ENCODE measurements at regions not wholly inside any gene's neighbourhood (a gene's known extent, or its start where the extent isn't known, plus 50 kb on each side); places are given as distances from the start of the nearest gene placed in this dataset.

- no peaks in the 10 kb centered on the region for H3K27me3 Mint-ChIP-seq
- ATAC-seq (replicated peaks; ENCODE audit: extremely low read depth, poor library complexity, severe bottlenecking) (no peak), DNase-seq (ENCODE audit: low spot score in 2 of 2) (no peak)
- no peaks in the 10 kb centered on the region for H3K4me1 Mint-ChIP-seq
- H3K9me3 Mint-ChIP-seq: peaks cover 7% of the 10 kb centered on the region
- H3K27ac Mint-ChIP-seq (ENCODE audit: low read depth): no peak overlapping the region
- H3K4me3 Mint-ChIP-seq: no peak overlapping the region
- H3K36me3 Mint-ChIP-seq (ENCODE audit: insufficient read depth): no peaks in the 10 kb centered on the region
These were observed 445.8 kb upstream of the NAALADL2 start for GRCh38 chr3:174413062-174413912.

DNA sequence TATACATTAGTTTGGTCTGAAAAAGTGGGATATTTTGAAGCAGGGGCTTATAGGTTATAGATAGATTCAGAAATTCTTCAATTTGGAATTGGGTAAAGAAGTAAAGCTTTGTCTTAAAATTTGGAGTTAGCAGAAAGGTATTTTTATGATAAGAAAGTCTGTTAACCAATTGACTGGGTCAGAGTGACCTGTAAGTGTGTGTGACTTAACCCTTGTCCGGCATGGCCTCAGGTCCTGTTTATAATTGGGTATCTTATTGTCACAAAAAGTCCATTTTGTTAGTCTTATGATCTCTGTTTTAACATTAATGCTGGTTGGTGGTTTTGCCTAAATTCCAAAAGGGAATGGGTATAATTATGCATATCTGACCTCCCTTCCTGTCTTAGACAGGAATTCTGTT is 444.2 kb upstream of the NAALADL2 start:
- no peaks in the 10 kb centered on the region for H3K27me3 Mint-ChIP-seq
- no peaks in the 10 kb centered on the region for H3K36me3 Mint-ChIP-seq (ENCODE audit: insufficient read depth)
- no peak for DNase-seq (ENCODE audit: low spot score in 2 of 2)
- no peak overlapping the region for H3K4me3 Mint-ChIP-seq
- ATAC-seq (replicated peaks; ENCODE audit: extremely low read depth, poor library complexity, severe bottlenecking): no peak
- H3K27ac Mint-ChIP-seq (ENCODE audit: low read depth): no peak overlapping the region
- H3K9me3 Mint-ChIP-seq: peaks cover 5% of the 10 kb centered on the region
- no peaks in the 10 kb centered on the region for H3K4me1 Mint-ChIP-seq

- Mint-ChIP-seq H3K36me3 (ENCODE audit: insufficient read depth) (no peaks in the 10 kb centered on the region), H3K4me3 (no peak overlapping the region), H3K9me3 (peaks cover 11% of the 10 kb centered on the region), H3K27me3 (no peaks in the 10 kb centered on the region), H3K4me1 (no peaks in the 10 kb centered on the region), H3K27ac (ENCODE audit: low read depth) (no peak overlapping the region)
- no peak for DNase-seq (ENCODE audit: low spot score in 2 of 2)
- ATAC-seq (replicated peaks; ENCODE audit: extremely low read depth, poor library complexity, severe bottlenecking): no peak
These were observed 441.6 kb upstream of the NAALADL2 start for GRCh38 chr3:174417573-174417972.

GRCh38 chr3:174419216-174419615 is 439.9 kb upstream of the NAALADL2 start:
- DNase-seq (ENCODE audit: low spot score in 2 of 2) (no peak), ATAC-seq (replicated peaks; ENCODE audit: extremely low read depth, poor library complexity, severe bottlenecking) (no peak)
- Mint-ChIP-seq H3K4me3 (no peak overlapping the region), H3K36me3 (ENCODE audit: insufficient read depth) (no peaks in the 10 kb centered on the region), H3K9me3 (peaks cover 11% of the 10 kb centered on the region), H3K27me3 (no peaks in the 10 kb centered on the region), H3K27ac (ENCODE audit: low read depth) (no peak overlapping the region), H3K4me1 (no peaks in the 10 kb centered on the region)

- H3K27me3 Mint-ChIP-seq: no peaks in the 10 kb centered on the region
- H3K4me3 Mint-ChIP-seq: no peak overlapping the region
- ATAC-seq (replicated peaks; ENCODE audit: extremely low read depth, poor library complexity, severe bottlenecking) (no peak), DNase-seq (ENCODE audit: low spot score in 2 of 2) (no peak)
- no peaks in the 10 kb centered on the region for H3K4me1 Mint-ChIP-seq
- no peak overlapping the region for H3K27ac Mint-ChIP-seq (ENCODE audit: low read depth)
- peaks cover 12% of the 10 kb centered on the region for H3K9me3 Mint-ChIP-seq
- H3K36me3 Mint-ChIP-seq (ENCODE audit: insufficient read depth): no peaks in the 10 kb centered on the region
These were observed 435.2 kb upstream of the NAALADL2 start for GRCh38 chr3:174423936-174424335.

DNA sequence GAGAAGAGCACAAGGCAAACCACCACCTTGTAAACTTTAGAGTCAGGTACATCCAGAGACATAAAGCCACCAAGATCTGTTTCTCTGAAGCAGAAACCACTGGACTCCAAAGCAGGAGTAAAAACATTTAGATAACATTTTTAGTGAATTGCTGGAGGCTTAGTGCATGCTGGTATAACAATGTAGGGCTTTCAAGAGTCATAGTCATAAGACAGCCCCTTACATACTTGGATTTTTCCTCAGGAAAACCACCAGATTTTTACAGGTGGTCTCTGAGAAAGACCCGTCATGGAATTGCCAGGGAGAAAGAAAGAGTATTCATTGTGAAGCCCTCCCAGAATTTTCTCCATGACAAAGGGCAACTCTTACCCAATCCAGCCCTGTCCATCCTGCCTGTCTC is 434.5 kb upstream of the NAALADL2 start:
- Mint-ChIP-seq H3K36me3 (ENCODE audit: insufficient read depth) (no peaks in the 10 kb centered on the region), H3K4me1 (no peaks in the 10 kb centered on the region), H3K4me3 (no peak overlapping the region), H3K27me3 (no peaks in the 10 kb centered on the region), H3K9me3 (peaks cover 15% of the 10 kb centered on the region), H3K27ac (ENCODE audit: low read depth) (no peak overlapping the region)
- ATAC-seq (replicated peaks; ENCODE audit: extremely low read depth, poor library complexity, severe bottlenecking) (no peak), DNase-seq (ENCODE audit: low spot score in 2 of 2) (no peak)

- DNase-seq (ENCODE audit: low spot score in 2 of 2): no peak
- H3K27me3 Mint-ChIP-seq: no peaks in the 10 kb centered on the region
These were observed 433.7 kb upstream of the NAALADL2 start for GRCh38 chr3:174425422-174425821.

GRCh38 chr3:174430986-174431385 is 428.1 kb upstream of the NAALADL2 start:
- H3K4me1 Mint-ChIP-seq: no peaks in the 10 kb centered on the region
- ATAC-seq (replicated peaks; ENCODE audit: extremely low read depth, poor library complexity, severe bottlenecking): no peak
- H3K9me3 Mint-ChIP-seq: peaks cover 26% of the 10 kb centered on the region

More at GRCh38 chr3:174425422-174425821, 433.7 kb upstream of the NAALADL2 start:
- Mint-ChIP-seq H3K9me3 (peaks cover 11% of the 10 kb centered on the region), H3K4me1 (no peaks in the 10 kb centered on the region), H3K36me3 (ENCODE audit: insufficient read depth) (no peaks in the 10 kb centered on the region), H3K27ac (ENCODE audit: low read depth) (no peak overlapping the region), H3K4me3 (no peak overlapping the region)
- ATAC-seq (replicated peaks; ENCODE audit: extremely low read depth, poor library complexity, severe bottlenecking): no peak

DNA sequence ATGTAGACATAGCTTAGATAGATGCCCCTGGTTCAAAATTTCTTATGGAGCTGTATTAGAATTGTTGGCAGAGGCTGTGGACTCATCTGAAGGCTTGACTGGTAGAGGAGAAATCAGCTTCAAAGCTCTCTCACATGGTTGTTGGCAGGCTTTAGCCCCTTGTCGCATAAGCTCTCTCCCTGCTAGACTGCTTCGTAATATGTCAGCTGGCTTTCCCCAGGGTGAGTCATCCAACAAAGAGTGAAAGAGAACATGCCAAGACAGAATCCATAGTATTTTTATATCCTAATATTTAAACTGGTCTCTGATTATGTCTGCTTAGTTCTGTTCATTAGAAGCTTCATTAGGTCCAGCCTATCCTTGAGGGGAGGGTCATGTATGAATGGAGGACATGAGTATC is 427.4 kb upstream of the NAALADL2 start:
- Mint-ChIP-seq H3K27me3 (no peaks in the 10 kb centered on the region), H3K36me3 (ENCODE audit: insufficient read depth) (no peaks in the 10 kb centered on the region), H3K4me1 (no peaks in the 10 kb centered on the region), H3K9me3 (peaks cover 30% of the 10 kb centered on the region), H3K4me3 (no peak overlapping the region), H3K27ac (ENCODE audit: low read depth) (no peak overlapping the region)
- ATAC-seq (replicated peaks; ENCODE audit: extremely low read depth, poor library complexity, severe bottlenecking) (no peak), DNase-seq (ENCODE audit: low spot score in 2 of 2) (no peak)

More at GRCh38 chr3:174430986-174431385, 428.1 kb upstream of the NAALADL2 start:
- Mint-ChIP-seq H3K36me3 (ENCODE audit: insufficient read depth) (no peaks in the 10 kb centered on the region), H3K27me3 (no peaks in the 10 kb centered on the region), H3K27ac (ENCODE audit: low read depth) (no peak overlapping the region), H3K4me3 (no peak overlapping the region)
- DNase-seq (ENCODE audit: low spot score in 2 of 2): no peak

GRCh38 chr3:174436367-174436766 is 422.8 kb upstream of the NAALADL2 start:
- H3K27me3 Mint-ChIP-seq: peaks cover 12% of the 10 kb centered on the region
- DNase-seq (ENCODE audit: low spot score in 2 of 2) (no peak), ATAC-seq (replicated peaks; ENCODE audit: extremely low read depth, poor library complexity, severe bottlenecking) (no peak)
- H3K36me3 Mint-ChIP-seq (ENCODE audit: insufficient read depth): no peaks in the 10 kb centered on the region
- no peak overlapping the region for H3K27ac Mint-ChIP-seq (ENCODE audit: low read depth)
- no peak overlapping the region for H3K4me3 Mint-ChIP-seq
- H3K9me3 Mint-ChIP-seq: peaks cover 19% of the 10 kb centered on the region
- peaks cover under 1% of the 10 kb centered on the region for H3K4me1 Mint-ChIP-seq

- Mint-ChIP-seq H3K27ac (ENCODE audit: low read depth) (no peak overlapping the region), H3K27me3 (peaks cover 12% of the 10 kb centered on the region), H3K4me1 (peaks cover 5% of the 10 kb centered on the region), H3K9me3 (peaks cover 19% of the 10 kb centered on the region), H3K36me3 (ENCODE audit: insufficient read depth) (no peaks in the 10 kb centered on the region), H3K4me3 (no peak overlapping the region)
- DNase-seq (ENCODE audit: low spot score in 2 of 2) (no peak), ATAC-seq (replicated peaks; ENCODE audit: extremely low read depth, poor library complexity, severe bottlenecking) (no peak)
These were observed 420.5 kb upstream of the NAALADL2 start for GRCh38 chr3:174438501-174439145.

DNA sequence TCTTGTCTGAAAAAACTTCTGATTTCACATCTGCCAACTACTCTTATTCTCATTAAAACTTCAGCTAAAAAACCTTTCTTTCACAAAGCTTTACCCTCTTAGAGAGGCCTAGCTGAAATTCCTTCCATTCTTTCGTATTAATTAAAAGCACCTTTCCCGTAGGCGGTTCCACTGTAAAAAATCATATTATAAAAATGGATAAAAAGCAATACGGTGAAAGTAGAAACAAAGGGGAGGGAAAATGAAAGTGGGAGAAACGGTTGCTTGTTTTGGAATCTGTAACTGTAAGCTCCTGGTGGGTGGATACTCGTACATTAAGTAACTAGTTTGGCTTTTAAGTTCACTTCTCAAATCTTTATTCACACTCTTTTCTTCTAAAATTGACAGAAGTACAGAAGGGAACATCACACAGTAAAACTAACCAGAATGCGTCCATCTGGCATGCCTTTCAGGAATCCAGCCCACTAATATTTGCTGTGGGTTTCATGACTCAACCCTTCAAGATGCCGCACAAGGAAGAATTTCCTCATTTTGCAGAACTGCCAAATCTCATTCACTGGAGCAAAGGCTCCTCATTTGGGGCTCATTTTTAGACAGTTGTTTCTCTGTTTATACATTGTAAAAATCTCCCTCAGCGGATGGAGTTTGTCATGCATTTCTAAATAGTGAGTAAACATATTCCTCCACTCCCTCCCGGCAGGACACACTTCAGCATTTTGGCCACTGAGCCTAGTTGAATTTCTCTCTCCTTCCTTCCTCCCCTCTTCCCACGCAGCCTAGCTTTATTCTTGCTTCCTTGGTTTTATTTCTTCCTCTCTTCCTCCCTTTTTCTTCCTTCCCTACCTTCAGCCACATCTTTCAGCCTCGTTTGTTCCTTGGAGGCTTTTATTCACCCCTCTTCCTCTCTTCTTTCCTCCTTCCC is 419.5 kb upstream of the NAALADL2 start:
- DNase-seq (ENCODE audit: low spot score in 2 of 2): no peak
- no peaks in the 10 kb centered on the region for H3K36me3 Mint-ChIP-seq (ENCODE audit: insufficient read depth)
- no peak overlapping the region for H3K27ac Mint-ChIP-seq (ENCODE audit: low read depth)

More for the DNA sequence above, 419.5 kb upstream of the NAALADL2 start:
- no peak overlapping the region for H3K4me3 Mint-ChIP-seq
- peaks cover 13% of the 10 kb centered on the region for H3K9me3 Mint-ChIP-seq
- ATAC-seq (replicated peaks; ENCODE audit: extremely low read depth, poor library complexity, severe bottlenecking): no peak
- peaks cover 5% of the 10 kb centered on the region for H3K4me1 Mint-ChIP-seq
- H3K27me3 Mint-ChIP-seq: peaks cover 12% of the 10 kb centered on the region
